Tongue (tissue), 1 donor: ENCODE measurements at regions not wholly inside any gene's neighbourhood (a gene's known extent, or its start where the extent isn't known, plus 50 kb on each side); places are given as distances from the start of the nearest gene placed in this dataset.
"Not testable (repeated sequence)": the region's sequence is repeated elsewhere in the genome, so short reads cannot be mapped to it uniquely, and the experiment has no call there.

Experiments
- DNase-seq: peaks from one replicate; pipeline ENCODE4 v3.0.0-alpha.2; 2015

- no peak for DNase-seq
Observed at GRCh38 chr18:29849144-29849543, 1193.4 kb downstream of the DSC3 start.

DNA sequence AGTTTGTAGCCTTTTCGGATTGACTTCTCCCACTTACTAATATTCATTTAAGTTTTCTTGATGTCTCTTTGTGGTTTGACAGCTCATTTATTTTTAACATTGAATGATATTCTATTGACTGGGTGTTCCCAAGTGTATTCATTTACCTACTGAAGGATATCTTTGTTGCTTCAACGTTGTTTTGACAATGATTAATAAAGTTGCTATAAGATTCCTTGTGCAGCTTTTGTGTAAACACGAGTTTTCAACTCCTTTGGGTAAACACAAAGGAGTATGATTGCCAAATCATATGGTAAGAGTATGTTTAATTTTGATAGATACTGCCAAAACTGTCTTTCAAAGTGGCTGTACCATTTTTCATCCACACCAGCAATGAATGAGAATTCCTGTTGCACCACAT, 1200.9 kb downstream of the DSC3 start:
- no peak for DNase-seq

DNA sequence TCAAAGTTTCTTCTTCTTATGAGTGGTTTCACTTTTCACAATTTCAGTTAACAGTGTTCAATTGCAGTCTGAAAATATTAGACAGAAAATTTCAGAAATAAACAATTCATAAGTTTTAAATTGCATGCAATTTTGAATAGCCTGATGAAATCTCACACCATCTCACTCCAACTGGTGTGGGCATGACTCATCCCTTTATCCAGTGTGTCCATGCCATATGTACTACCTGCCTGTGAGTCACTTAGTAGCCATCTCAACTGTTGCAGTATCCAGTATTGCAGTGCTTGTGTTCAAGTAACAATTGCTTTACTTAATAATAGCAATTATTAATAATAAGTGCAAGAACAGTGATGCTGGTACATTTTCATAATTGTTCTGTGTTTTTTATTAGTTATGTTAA, 1202.5 kb downstream of the DSC3 start:
- no peak for DNase-seq

GRCh38 chr18:29838961-29839360, 1203.6 kb downstream of the DSC3 start:
- DNase-seq: not testable (repeated sequence)

DNA sequence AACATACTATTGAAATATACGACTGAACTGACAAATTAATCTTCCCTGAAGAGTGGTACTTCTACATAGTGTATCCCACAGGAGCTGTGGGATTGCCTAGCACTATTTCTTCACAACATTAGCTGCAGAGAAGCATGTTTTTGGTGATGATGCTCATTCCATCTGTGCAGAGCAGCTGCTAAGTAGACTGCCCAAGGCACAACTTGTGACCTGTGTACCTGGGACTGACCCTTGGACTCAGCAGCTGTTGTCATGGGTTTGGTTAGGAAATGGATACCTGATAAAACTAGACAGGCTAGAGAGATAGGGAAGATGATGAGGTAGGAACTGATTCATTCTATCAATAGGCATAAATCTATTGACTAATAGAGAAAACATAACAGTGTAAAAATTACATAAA, 1204.0 kb downstream of the DSC3 start:
- no peak for DNase-seq

DNA sequence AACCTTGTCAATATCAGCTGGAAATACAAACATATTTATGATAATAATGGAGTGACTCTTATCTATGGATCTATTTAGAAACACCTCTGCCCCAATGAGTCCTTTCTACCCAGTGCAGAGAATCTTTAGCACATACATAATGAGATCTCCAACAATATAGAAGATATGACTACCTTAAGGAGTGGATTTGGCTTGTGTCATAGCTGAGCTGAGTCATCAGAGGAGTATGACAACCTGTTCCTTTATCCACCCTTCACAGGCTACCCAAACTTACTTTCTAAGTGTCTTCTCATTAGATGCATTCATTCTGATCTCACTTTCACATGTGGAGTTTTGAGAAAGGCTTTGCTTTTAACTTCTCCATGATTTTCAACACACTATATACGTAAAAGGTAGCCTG, 1218.9 kb downstream of the DSC3 start:
- DNase-seq: no peak

DNA sequence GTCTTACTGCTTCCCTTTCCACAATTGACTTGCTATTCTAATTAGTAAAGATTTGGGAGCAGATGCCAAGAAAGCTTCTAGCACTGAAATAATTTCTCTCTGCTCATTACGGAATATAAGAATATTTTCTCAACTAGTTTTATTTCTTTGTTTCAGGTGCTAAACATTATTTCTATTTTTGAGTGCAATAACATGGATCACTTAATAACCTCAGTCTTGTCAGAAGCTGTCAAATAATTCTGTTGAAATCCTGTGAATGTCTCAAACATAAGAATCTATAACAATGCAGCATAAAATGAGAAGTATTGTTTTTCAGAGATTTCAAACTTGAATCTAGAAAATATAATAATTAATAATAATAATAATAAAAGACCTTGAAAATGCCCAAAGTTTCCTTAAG, 1221.0 kb downstream of the DSC3 start:
- no peak for DNase-seq

DNA sequence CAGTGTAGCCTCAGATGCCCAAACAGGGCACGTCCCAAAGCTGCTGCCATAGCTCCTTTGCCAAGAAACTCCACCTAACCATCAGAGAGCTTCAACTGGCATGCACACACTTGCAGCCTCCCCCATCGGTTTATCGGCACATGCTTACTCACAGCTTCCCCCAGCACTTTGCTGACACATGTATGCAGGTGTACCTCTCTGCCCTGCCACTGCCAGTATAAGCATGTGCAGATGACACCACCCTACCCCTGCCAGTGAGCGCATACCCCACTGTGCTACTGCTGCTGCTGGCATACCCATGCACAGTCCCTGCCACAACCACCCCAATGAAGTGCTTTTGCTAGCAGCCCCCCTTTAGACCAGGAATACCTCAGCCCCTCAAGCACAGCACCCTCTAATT, 1231.0 kb downstream of the DSC3 start:
- no peak for DNase-seq

DNA sequence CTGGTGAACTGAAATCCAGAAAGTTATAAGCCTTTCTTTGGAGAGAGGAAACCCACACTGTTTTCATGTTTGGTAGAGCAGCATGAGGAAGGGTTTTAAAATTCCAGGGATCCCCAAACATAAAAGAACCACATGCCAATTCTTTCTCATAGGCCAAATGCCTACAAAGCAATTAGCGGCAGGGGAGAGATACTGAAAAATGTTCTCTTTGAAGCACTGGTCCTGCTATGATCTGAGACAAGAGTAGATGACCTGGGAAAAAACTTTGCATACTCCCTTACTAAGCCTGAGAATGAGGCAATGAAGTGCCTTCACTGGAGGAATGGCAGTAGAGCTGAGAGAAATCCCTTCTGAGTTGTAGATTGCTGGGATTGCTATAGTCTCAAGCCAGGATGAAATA, 1261.7 kb downstream of the DSC3 start:
- no peak for DNase-seq

GRCh38 chr18:29779096-29779495, 1263.4 kb downstream of the DSC3 start:
- DNase-seq: no peak

GRCh38 chr18:29753379-29753778, 1289.2 kb downstream of the DSC3 start:
- no peak for DNase-seq

DNA sequence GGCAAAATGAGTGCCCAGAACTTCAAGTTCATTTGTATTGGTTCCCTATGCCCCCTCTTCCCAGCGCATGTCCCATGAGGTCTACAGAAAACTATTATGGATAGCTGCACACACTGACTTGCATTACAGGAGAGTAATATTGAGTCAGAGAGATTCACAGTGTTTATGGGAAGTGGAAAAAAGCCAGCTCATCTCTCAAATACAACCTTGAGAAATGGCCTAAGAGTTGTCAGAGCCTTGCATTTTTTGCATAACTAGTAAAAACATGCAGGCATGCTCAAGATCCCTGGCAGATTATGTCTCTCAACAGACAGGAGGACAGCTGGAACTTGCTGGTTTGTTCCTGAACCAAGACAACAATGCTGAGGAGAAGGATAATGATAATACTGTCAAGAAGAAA, 1292.8 kb downstream of the DSC3 start:
- no peak for DNase-seq

- DNase-seq: no peak
Observed at GRCh38 chr18:29741461-29741860, 1301.1 kb downstream of the DSC3 start.

GRCh38 chr18:29737620-29738019, 1304.9 kb downstream of the DSC3 start:
- no peak for DNase-seq

DNA sequence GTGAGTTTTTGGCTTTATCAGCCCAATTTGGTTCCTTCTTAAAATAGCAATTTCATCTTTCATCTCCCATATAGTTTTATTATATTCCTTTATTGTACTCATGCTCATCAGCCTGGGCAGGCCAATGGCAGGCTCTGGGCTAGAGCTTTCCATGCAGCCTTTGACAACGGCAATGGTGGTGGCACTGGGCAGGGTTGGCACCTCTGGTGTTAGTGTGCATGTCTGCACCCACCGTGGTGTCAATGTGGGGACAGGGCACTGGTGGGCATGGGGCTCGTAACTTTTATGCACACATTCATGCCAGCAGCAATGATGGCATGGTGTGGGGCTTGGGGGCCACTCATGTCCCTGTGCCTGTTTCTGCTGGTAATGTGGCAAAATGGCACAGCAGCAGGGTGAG, 1305.4 kb downstream of the DSC3 start:
- DNase-seq: no peak

GRCh38 chr18:29730073-29730472, 1312.5 kb downstream of the DSC3 start:
- DNase-seq: no peak

DNA sequence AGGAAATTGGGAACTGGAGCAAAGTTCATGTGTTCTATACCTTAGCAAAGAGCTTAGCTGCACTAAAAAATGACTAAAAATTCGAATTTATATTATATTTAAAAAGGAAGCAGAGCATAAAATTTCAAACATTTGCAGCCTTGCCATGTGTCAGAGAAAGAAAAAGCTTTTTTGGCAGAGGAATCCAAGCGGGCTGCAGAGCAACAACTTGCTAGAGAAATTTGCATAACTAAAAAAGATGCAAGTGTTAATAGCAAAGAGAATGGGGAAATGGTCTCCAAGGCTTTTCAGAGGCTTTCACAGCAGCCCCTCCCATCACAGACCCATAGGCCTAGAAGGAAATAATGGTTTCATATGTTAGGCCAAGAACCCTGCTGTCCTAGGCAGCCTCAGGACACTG, 1315.9 kb downstream of the DSC3 start:
- no peak for DNase-seq

DNA sequence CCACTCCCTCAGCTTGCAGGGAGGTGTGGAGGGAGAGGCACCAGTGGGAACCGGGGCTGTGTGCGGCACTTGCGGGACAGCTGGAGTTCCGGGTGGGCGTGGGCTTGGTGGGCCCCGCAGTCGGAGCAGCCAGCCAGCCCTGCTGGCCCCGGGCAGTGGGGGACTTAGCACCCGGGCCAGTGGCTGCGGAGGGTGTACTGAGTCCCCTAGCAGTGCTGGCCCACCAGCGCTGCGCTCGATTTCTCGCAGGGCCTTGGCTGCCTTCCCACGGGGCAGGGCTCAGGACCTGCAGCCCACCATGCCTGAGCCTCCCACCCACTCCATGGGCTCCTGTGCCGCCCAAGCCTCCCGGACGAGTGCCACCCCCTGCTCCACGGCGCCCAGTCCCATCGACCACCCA, 1319.1 kb downstream of the DSC3 start:
- DNase-seq: not testable (repeated sequence)

GRCh38 chr18:29715960-29716359, 1326.6 kb downstream of the DSC3 start:
- not testable (repeated sequence) for DNase-seq

- peak; percentile 2 for DNase-seq
Observed at GRCh38 chr18:29712785-29713184, 1329.8 kb downstream of the DSC3 start.

- DNase-seq: no peak
Observed at GRCh38 chr18:29711932-29712331, 1330.6 kb downstream of the DSC3 start.

GRCh38 chr18:29693334-29693733, 1349.2 kb downstream of the DSC3 start:
- no peak for DNase-seq

DNA sequence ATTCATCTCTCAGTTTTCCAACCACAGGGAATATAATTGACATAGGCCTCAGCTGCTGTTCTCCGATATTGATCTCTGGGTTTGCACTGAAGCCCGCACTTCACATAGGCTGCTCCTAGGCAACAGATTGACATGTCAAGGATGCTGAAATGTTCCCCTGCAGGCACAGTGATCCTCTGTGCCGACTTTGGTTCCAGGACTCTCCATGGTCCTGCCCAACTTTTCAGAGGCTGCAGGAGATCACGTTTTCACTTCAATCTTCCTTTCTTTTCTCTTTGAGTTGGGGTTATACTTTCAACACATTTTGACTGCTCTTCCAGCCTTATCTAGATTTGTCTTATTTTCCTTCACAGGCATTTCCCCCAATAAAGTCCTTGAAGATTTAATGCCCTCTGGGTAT, 1361.0 kb downstream of the DSC3 start:
- DNase-seq: no peak

DNA sequence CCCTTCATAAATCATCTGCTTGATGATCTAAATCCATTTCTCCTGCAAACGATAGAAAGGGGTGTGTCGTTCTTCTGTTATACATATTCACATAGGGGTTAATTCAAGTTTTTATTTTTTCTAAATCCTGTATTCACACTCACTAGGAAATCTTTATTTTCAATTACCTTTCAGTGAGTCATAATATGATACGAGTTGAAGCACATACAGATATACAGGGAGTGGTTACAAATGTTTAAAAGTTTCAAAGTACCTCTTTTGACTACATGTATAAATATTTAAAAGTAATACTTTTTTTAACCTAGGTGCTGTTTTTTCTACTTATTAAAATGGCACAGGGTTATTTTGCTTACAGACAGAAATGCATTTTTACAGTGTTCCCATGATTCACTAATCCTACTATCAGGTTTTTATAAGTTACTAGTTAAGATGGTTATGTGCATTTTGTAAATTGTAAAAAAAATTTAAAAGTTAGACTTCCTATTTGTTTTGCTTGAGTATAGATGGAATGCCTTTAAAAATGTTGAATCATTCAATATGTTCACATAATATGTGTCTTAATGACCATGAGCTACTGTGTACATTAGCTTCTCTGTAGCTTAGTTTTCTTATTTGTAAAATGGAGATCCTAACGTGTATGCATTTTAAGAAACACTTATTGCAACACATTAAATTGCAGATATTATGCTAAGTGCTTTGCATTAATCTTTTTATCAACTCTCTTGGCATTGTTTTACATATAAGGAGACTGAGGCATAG, 1378.1 kb downstream of the DSC3 start:
- DNase-seq: no peak

GRCh38 chr18:29661924-29662323, 1380.6 kb downstream of the DSC3 start:
- no peak for DNase-seq
